Colonic mucosa (tissue), 4 donors: ENCODE measurements at regions not wholly inside any gene's neighbourhood (a gene's known extent, or its start where the extent isn't known, plus 50 kb on each side); places are given as distances from the start of the nearest gene placed in this dataset.
"Not testable (repeated sequence)": the region's sequence is repeated elsewhere in the genome, so short reads cannot be mapped to it uniquely, and the experiment has no call there.

ENCODE experiments used
- DNase-seq: peaks from one replicate; pipeline ENCODE4 v3.0.0-alpha.2; 2020
- H3K27ac ChIP-seq: fragments of 200-600 bp; one replicate; pipeline ENCODE4 v1.8.0; 2021
- H3K27me3 ChIP-seq: fragments of 200-600 bp; one replicate; pipeline ENCODE4 v1.8.0; 2021
- H3K36me3 ChIP-seq: fragments of 200-600 bp; one replicate; pipeline ENCODE4 v1.8.0; 2021
- H3K4me1 ChIP-seq: fragments of 200-600 bp; one replicate; pipeline ENCODE4 v1.8.0; 2021; ENCODE audit warnings: mild to moderate bottlenecking
- H3K4me3 ChIP-seq: fragments of 200-600 bp; one replicate; pipeline ENCODE4 v1.8.0; 2021
- H3K9ac ChIP-seq, 2 donors: one replicate each; pipeline ENCODE4 v1.7.0; 2013; ENCODE audit warnings: control low read depth in 2 of 2, low read depth in 2 of 2, low read length in 2 of 2
- H3K9me3 ChIP-seq: fragments of 200-600 bp; one replicate; pipeline ENCODE4 v1.8.0; 2021
- CTCF ChIP-seq: fragments of 200-600 bp; IDR thresholded peaks from one replicate; pipeline ENCODE4 v1.8.0; 2022; ENCODE audit warnings: antibody characterized with exemption, mild to moderate bottlenecking
- intact Hi-C: fragments of 100-400 bp; cut with DNase I; formaldehyde crosslinking; loops from one replicate; pipeline ENCODE4 v1.14.1; 2022
- donor health status: healthy.
- donor health status: DM: no; HTN: no; CAD: no.
- donor health status: DM: no; HTN: no; CAD: no.

GRCh38 chr2:13662055-13662454 is 945.3 kb downstream of the TRIB2 start:
- Histone ChIP-seq H3K4me1 (no peaks in the 10 kb centered on the region), H3K27ac (no peak overlapping the region), H3K9me3 (no peaks in the 10 kb centered on the region), H3K36me3 (no peaks in the 10 kb centered on the region), H3K27me3 (no peaks in the 10 kb centered on the region), H3K4me3 (no peak overlapping the region), H3K9ac (no peak overlapping the region)
- no peak for TF ChIP-seq CTCF
- intact Hi-C loops: no loop called here
- no peak for DNase-seq

- H3K9ac ChIP-seq: no peak overlapping the region
- H3K9me3 ChIP-seq: no peaks in the 10 kb centered on the region
- no peak overlapping the region for H3K27ac ChIP-seq
- no peak for TF ChIP-seq CTCF
- no peaks in the 10 kb centered on the region for H3K4me1 ChIP-seq
- H3K27me3 ChIP-seq: no peaks in the 10 kb centered on the region
- no peak for DNase-seq
- no peak overlapping the region for H3K4me3 ChIP-seq
- no peaks in the 10 kb centered on the region for H3K36me3 ChIP-seq
- intact Hi-C loops: no loop called here
Observed at GRCh38 chr2:13666582-13667414, 950.1 kb downstream of the TRIB2 start.

- no peak overlapping the region for H3K4me3 ChIP-seq
- H3K9me3 ChIP-seq: no peaks in the 10 kb centered on the region
- no peak for TF ChIP-seq CTCF
- no peaks in the 10 kb centered on the region for H3K4me1 ChIP-seq
- no peaks in the 10 kb centered on the region for H3K36me3 ChIP-seq
- H3K27ac ChIP-seq: no peak overlapping the region
- no peaks in the 10 kb centered on the region for H3K27me3 ChIP-seq
- intact Hi-C loops: no loop called here
- DNase-seq: no peak
- no peak overlapping the region for H3K9ac ChIP-seq
Observed at GRCh38 chr2:13667415-13667757, 950.6 kb downstream of the TRIB2 start.

- Histone ChIP-seq H3K36me3 (no peaks in the 10 kb centered on the region), H3K27ac (no peak overlapping the region), H3K4me1 (no peaks in the 10 kb centered on the region), H3K9ac (no peak overlapping the region), H3K9me3 (no peaks in the 10 kb centered on the region), H3K4me3 (no peak overlapping the region), H3K27me3 (no peaks in the 10 kb centered on the region)
- intact Hi-C loops: no loop called here
- DNase-seq: no peak
- no peak for TF ChIP-seq CTCF
Observed at GRCh38 chr2:13669607-13670006, 952.9 kb downstream of the TRIB2 start.

- DNase-seq, H3K4me1 ChIP-seq, H3K4me3 ChIP-seq, intact Hi-C loops, H3K9me3 ChIP-seq, H3K36me3 ChIP-seq, H3K27me3 ChIP-seq, H3K27ac ChIP-seq, H3K9ac ChIP-seq: not testable (repeated sequence)
Observed at GRCh38 chr2:13673821-13674220, 957.1 kb downstream of the TRIB2 start.

GRCh38 chr2:13676269-13676668 is 956.2 kb upstream of the LRATD1 start:
- intact Hi-C loops: no loop called here
- Histone ChIP-seq H3K9ac (no peak overlapping the region), H3K27me3 (no peaks in the 10 kb centered on the region), H3K4me3 (no peak overlapping the region), H3K27ac (no peak overlapping the region), H3K9me3 (no peaks in the 10 kb centered on the region), H3K4me1 (no peaks in the 10 kb centered on the region), H3K36me3 (no peaks in the 10 kb centered on the region)
- no peak for TF ChIP-seq CTCF
- DNase-seq: no peak
